ENCODE measurements at regions not wholly inside any gene's neighbourhood (a gene's known extent, or its start where the extent isn't known, plus 50 kb on each side); places are given as distances from the start of the nearest gene placed in this dataset.

DNA sequence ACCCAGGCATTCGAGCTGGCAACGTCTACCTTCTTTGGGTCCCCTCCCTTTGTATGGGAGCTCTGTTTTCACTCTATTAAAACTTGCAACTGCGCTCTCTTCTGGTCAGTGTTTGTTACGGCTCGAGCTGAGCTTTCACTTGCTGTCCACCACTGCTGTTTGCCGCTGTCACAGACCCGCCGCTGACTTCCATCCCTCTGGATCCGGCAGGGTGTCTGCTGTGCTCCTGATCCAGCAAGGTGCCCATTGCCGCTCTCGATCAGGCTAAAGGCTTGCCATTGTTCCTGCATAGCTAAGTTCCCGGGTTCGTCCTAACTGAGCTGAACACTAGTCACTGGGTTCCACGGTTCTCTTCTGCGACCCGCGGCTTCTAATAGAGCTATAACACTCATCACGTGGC, 183.5 kb upstream of the GALNTL6 start:
- TF ChIP-seq GATA2 (IDR thresholded peaks at IDR 0.05; ENCODE audit: low read depth, low read length) (no peak), GATA3 (IDR thresholded peaks at IDR 0.05; ENCODE audit: low read depth, low read length) (no peak)

All from SH-SY5Y (cell line).